WTC11 (cell line): ENCODE measurements at regions not wholly inside any gene's neighbourhood (a gene's known extent, or its start where the extent isn't known, plus 50 kb on each side); places are given as distances from the start of the nearest gene placed in this dataset.

Experiments
- ATAC-seq: fragments of 200-7000 bp; cut with Tn5 transposase; 2 replicates; pipeline ENCODE4 v1.10.0; 2021; ENCODE audit warnings: mild to moderate bottlenecking, moderate library complexity
- CTCF ChIA-PET: fragments of 300-600 bp; sonication (Branson Sonifier 250); formaldehyde crosslinking; loops from one replicate; lab custom pipeline; 2021; ENCODE audit warnings: antibody characterized with exemption; lab: Charles Lee
- POLR2A ChIA-PET: fragments of 350-600 bp; sonication (Branson Sonifier 250); formaldehyde crosslinking; loops from one replicate; lab custom pipeline; 2021; ENCODE audit warnings: antibody characterized with exemption; lab: Charles Lee
- DNase-seq: peaks from one replicate; pipeline ENCODE4 v3.0.0; 2021; ENCODE audit warnings: low spot score
- H3K27ac Mint-ChIP-seq: 2 replicates; pipeline ENCODE4 v1.8.0; 2021; ENCODE audit warnings: mixed read lengths
- H3K27me3 Mint-ChIP-seq: 2 replicates; pipeline ENCODE4 v1.8.0; 2021; ENCODE audit warnings: low read depth, mild to moderate bottlenecking, moderate library complexity, mixed read lengths
- H3K36me3 Mint-ChIP-seq: 2 replicates; pipeline ENCODE4 v1.8.0; 2021; ENCODE audit warnings: mixed read lengths
- H3K4me1 Mint-ChIP-seq: 2 replicates; pipeline ENCODE4 v1.8.0; 2022; ENCODE audit warnings: mixed read lengths
- H3K4me3 Mint-ChIP-seq: 2 replicates; pipeline ENCODE4 v1.8.0; 2021; ENCODE audit warnings: mild to moderate bottlenecking, moderate library complexity, mixed read lengths
- H3K9me3 Mint-ChIP-seq: 2 replicates; pipeline ENCODE4 v1.8.0; 2021; ENCODE audit warnings: mixed read lengths
- FOXJ3 ChIP-seq: sonication (generic); formaldehyde crosslinking; IDR thresholded peaks from 2 replicates; pipeline ENCODE4 v1.9.0; 2021; ENCODE audit warnings: missing genetic modification reagents, mild to moderate bottlenecking, borderline replicate concordance
- FOXK1 ChIP-seq: sonication (generic); formaldehyde crosslinking; IDR thresholded peaks from 2 replicates; pipeline ENCODE4 v1.8.0; 2022; ENCODE audit warnings: mild to moderate bottlenecking, moderate library complexity, missing genetic modification reagents
- GABPB1 ChIP-seq: sonication (generic); formaldehyde crosslinking; IDR thresholded peaks from 2 replicates; pipeline ENCODE4 v1.8.1; 2023; ENCODE audit warnings: mild to moderate bottlenecking, missing genetic modification reagents
- GTF2I ChIP-seq: fragments of 250-450 bp; sonication (Bioruptor Pico); conservative IDR thresholded peaks from 2 replicates; pipeline ENCODE4 v1.4.0; 2021; ENCODE audit warnings: mild to moderate bottlenecking
- IRF2 ChIP-seq: sonication (generic); formaldehyde crosslinking; IDR thresholded peaks from 2 replicates; pipeline ENCODE4 v1.8.0; 2022; ENCODE audit warnings: low read depth, missing genetic modification reagents, borderline replicate concordance
- JAZF1 ChIP-seq: fragments of 250-450 bp; sonication (Bioruptor Pico); IDR thresholded peaks from 2 replicates; pipeline ENCODE4 v1.9.0; 2021; ENCODE audit warnings: moderate library complexity, mild to moderate bottlenecking, inconsistent platforms
- NR3C1 ChIP-seq: sonication (generic); formaldehyde crosslinking; conservative IDR thresholded peaks from 2 replicates; pipeline ENCODE4 v1.8.1; 2023; ENCODE audit warnings: low read depth, mild to moderate bottlenecking, missing genetic modification reagents
- RELA ChIP-seq: sonication (generic); formaldehyde crosslinking; IDR thresholded peaks from 2 replicates; pipeline ENCODE4 v1.8.1; 2022; ENCODE audit warnings: missing genetic modification reagents, mild to moderate bottlenecking, borderline replicate concordance
- SMAD4 ChIP-seq: sonication (generic); formaldehyde crosslinking; IDR thresholded peaks from 2 replicates; pipeline ENCODE4 v1.8.0; 2022; ENCODE audit warnings: mild to moderate bottlenecking, missing genetic modification reagents
- TCF7 ChIP-seq: sonication (generic); formaldehyde crosslinking; IDR thresholded peaks from 2 replicates; pipeline ENCODE4 v1.8.0; 2022; ENCODE audit warnings: mild to moderate bottlenecking, low read depth, missing genetic modification reagents, moderate library complexity
- TEAD4 ChIP-seq: sonication (generic); formaldehyde crosslinking; IDR thresholded peaks from 2 replicates; pipeline ENCODE4 v1.8.0; 2022; ENCODE audit warnings: mild to moderate bottlenecking, missing genetic modification reagents
- TP53 ChIP-seq: sonication (generic); formaldehyde crosslinking; IDR thresholded peaks from 2 replicates; pipeline ENCODE4 v1.8.1; 2023; ENCODE audit warnings: mild to moderate bottlenecking, missing genetic modification reagents
- ZBTB21 ChIP-seq: sonication (generic); formaldehyde crosslinking; IDR thresholded peaks from 2 replicates; pipeline ENCODE4 v1.8.1; 2023; ENCODE audit warnings: mild to moderate bottlenecking, missing genetic modification reagents, borderline replicate concordance
- ZNF671 ChIP-seq: fragments of 250-450 bp; sonication (Bioruptor Pico); IDR thresholded peaks from 2 replicates; pipeline ENCODE4 v1.8.0; 2021; ENCODE audit warnings: mild to moderate bottlenecking
- TF ChIP-seq, protein P1 (sequence below): fragments of 250-450 bp; sonication (Bioruptor Pico); IDR thresholded peaks from 2 replicates; pipeline ENCODE4 v2.1.2; 2022; ENCODE audit warnings: mild to moderate bottlenecking, moderate library complexity
- TF ChIP-seq, protein P2 (sequence below): fragments of 200-600 bp; IDR thresholded peaks from 2 replicates; pipeline ENCODE4 v1.8.0; 2022; ENCODE audit warnings: antibody characterized with exemption
- TF ChIP-seq, protein P3 (sequence below): sonication (generic); formaldehyde crosslinking; IDR thresholded peaks from 2 replicates; pipeline ENCODE4 v1.8.1; 2022; ENCODE audit warnings: low read depth, mild to moderate bottlenecking, moderate library complexity, missing genetic modification reagents, borderline replicate concordance
- TF ChIP-seq, protein P4 (sequence below): sonication (generic); formaldehyde crosslinking; IDR thresholded peaks from 2 replicates; pipeline ENCODE4 v1.8.0; 2022; ENCODE audit warnings: mild to moderate bottlenecking, missing genetic modification reagents
- TF ChIP-seq, protein P5 (sequence below): sonication (generic); formaldehyde crosslinking; IDR thresholded peaks from 2 replicates; pipeline ENCODE4 v1.8.0; 2023; ENCODE audit warnings: missing genetic modification reagents, mild to moderate bottlenecking, borderline replicate concordance
- TF ChIP-seq, protein P6 (sequence below): sonication (generic); formaldehyde crosslinking; conservative IDR thresholded peaks from 2 replicates; pipeline ENCODE4 v1.8.1; 2022; ENCODE audit warnings: mild to moderate bottlenecking, missing genetic modification reagents
- TF ChIP-seq, protein P7 (sequence below): sonication (generic); formaldehyde crosslinking; IDR thresholded peaks from 2 replicates; pipeline ENCODE4 v1.8.1; 2022; ENCODE audit warnings: mild to moderate bottlenecking, missing genetic modification reagents, moderate library complexity, borderline replicate concordance

DNA sequence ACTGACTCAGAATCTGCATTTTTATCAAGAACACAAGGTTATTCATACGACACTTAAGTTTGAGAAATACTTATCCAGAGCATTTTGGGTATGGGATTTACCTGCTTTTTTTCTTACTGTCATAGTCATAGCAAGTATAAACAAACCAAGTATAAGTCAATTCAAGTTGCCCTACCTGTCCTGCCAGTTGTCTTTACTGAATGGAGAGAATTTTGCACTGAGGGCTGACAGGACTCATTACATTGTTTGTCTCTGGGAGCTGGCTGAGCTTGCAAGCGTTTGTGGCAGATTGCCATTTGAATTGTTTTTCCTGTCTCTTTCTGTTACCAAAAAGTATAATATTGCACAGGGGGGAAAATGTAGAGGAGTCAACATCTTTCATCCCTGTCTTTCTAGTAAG, 278.9 kb upstream of the MAGEC2 start (continued):
- TF ChIP-seq, protein P1, sequence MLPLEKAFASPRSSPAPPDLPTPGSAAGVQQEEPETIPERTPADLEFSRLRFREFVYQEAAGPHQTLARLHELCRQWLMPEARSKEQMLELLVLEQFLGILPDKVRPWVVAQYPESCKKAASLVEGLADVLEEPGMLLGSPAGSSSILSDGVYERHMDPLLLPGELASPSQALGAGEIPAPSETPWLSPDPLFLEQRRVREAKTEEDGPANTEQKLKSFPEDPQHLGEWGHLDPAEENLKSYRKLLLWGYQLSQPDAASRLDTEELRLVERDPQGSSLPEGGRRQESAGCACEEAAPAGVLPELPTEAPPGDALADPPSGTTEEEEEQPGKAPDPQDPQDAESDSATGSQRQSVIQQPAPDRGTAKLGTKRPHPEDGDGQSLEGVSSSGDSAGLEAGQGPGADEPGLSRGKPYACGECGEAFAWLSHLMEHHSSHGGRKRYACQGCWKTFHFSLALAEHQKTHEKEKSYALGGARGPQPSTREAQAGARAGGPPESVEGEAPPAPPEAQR (CRISPR knock-in tag), result no peak
- TF ChIP-seq JAZF1 (no peak), FOXK1 (CRISPR knock-in tag) (no peak), GTF2I (CRISPR knock-in tag) (no peak)
- TF ChIP-seq, protein P2, sequence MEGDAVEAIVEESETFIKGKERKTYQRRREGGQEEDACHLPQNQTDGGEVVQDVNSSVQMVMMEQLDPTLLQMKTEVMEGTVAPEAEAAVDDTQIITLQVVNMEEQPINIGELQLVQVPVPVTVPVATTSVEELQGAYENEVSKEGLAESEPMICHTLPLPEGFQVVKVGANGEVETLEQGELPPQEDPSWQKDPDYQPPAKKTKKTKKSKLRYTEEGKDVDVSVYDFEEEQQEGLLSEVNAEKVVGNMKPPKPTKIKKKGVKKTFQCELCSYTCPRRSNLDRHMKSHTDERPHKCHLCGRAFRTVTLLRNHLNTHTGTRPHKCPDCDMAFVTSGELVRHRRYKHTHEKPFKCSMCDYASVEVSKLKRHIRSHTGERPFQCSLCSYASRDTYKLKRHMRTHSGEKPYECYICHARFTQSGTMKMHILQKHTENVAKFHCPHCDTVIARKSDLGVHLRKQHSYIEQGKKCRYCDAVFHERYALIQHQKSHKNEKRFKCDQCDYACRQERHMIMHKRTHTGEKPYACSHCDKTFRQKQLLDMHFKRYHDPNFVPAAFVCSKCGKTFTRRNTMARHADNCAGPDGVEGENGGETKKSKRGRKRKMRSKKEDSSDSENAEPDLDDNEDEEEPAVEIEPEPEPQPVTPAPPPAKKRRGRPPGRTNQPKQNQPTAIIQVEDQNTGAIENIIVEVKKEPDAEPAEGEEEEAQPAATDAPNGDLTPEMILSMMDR, result no peak
- TF ChIP-seq, protein P3, sequence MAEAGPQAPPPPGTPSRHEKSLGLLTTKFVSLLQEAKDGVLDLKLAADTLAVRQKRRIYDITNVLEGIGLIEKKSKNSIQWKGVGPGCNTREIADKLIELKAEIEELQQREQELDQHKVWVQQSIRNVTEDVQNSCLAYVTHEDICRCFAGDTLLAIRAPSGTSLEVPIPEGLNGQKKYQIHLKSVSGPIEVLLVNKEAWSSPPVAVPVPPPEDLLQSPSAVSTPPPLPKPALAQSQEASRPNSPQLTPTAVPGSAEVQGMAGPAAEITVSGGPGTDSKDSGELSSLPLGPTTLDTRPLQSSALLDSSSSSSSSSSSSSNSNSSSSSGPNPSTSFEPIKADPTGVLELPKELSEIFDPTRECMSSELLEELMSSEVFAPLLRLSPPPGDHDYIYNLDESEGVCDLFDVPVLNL, result no peak
- TF ChIP-seq, protein P4, sequence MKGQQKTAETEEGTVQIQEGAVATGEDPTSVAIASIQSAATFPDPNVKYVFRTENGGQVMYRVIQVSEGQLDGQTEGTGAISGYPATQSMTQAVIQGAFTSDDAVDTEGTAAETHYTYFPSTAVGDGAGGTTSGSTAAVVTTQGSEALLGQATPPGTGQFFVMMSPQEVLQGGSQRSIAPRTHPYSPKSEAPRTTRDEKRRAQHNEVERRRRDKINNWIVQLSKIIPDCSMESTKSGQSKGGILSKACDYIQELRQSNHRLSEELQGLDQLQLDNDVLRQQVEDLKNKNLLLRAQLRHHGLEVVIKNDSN (CRISPR knock-in tag), result no peak
- TF ChIP-seq, protein P5, sequence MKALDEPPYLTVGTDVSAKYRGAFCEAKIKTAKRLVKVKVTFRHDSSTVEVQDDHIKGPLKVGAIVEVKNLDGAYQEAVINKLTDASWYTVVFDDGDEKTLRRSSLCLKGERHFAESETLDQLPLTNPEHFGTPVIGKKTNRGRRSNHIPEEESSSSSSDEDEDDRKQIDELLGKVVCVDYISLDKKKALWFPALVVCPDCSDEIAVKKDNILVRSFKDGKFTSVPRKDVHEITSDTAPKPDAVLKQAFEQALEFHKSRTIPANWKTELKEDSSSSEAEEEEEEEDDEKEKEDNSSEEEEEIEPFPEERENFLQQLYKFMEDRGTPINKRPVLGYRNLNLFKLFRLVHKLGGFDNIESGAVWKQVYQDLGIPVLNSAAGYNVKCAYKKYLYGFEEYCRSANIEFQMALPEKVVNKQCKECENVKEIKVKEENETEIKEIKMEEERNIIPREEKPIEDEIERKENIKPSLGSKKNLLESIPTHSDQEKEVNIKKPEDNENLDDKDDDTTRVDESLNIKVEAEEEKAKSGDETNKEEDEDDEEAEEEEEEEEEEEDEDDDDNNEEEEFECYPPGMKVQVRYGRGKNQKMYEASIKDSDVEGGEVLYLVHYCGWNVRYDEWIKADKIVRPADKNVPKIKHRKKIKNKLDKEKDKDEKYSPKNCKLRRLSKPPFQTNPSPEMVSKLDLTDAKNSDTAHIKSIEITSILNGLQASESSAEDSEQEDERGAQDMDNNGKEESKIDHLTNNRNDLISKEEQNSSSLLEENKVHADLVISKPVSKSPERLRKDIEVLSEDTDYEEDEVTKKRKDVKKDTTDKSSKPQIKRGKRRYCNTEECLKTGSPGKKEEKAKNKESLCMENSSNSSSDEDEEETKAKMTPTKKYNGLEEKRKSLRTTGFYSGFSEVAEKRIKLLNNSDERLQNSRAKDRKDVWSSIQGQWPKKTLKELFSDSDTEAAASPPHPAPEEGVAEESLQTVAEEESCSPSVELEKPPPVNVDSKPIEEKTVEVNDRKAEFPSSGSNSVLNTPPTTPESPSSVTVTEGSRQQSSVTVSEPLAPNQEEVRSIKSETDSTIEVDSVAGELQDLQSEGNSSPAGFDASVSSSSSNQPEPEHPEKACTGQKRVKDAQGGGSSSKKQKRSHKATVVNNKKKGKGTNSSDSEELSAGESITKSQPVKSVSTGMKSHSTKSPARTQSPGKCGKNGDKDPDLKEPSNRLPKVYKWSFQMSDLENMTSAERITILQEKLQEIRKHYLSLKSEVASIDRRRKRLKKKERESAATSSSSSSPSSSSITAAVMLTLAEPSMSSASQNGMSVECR (CRISPR knock-in tag), result no peak

DNA sequence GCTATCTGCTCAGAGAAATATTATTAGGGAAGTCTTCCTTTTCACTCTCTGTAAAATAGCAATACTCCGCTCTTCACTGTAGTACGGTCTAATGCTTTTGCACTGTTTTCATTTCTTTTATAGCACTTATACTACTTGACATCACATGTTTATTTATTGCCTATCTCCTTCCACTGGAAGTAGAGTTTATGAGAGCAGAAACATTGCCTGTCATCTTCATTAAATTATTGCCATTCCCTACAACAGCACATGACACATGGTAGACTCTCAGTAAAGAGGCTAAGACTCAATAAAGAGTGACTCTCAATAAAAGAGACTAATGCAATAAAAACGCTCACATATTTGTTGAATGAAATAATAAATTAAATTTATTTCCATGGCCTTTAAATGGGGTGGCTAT, 241.3 kb upstream of the MAGEC2 start:
- DNase-seq (no peak), ATAC-seq (no peak)
- H3K4me3 Mint-ChIP-seq, result no peak overlapping the region
- H3K27ac Mint-ChIP-seq, result no peak overlapping the region
- peaks cover 14% of the 10 kb centered on the region for H3K9me3 Mint-ChIP-seq
- no peaks in the 10 kb centered on the region for H3K27me3 Mint-ChIP-seq
- POLR2A ChIA-PET, result no interaction called here
- peaks cover 3% of the 10 kb centered on the region; the same call in 1 of the 2 replicates for H3K36me3 Mint-ChIP-seq
- no peaks in the 10 kb centered on the region for H3K4me1 Mint-ChIP-seq
- CTCF ChIA-PET, result no interaction called here
- no peak for TF ChIP-seq RELA (CRISPR knock-in tag)
- TF ChIP-seq TEAD4, result no peak
- TF ChIP-seq FOXJ3 (CRISPR knock-in tag), result no peak
- TF ChIP-seq SMAD4, result no peak
- TF ChIP-seq, protein P6, sequence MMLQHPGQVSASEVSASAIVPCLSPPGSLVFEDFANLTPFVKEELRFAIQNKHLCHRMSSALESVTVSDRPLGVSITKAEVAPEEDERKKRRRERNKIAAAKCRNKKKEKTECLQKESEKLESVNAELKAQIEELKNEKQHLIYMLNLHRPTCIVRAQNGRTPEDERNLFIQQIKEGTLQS (CRISPR knock-in tag), result no peak
- no peak for TF ChIP-seq IRF2
- TF ChIP-seq NR3C1 (CRISPR knock-in tag), result no peak
- TF ChIP-seq TP53 (CRISPR knock-in tag), result no peak
- TF ChIP-seq TCF7 (CRISPR knock-in tag), result no peak
- no peak for TF ChIP-seq ZBTB21 (CRISPR knock-in tag)
- TF ChIP-seq, protein P7, sequence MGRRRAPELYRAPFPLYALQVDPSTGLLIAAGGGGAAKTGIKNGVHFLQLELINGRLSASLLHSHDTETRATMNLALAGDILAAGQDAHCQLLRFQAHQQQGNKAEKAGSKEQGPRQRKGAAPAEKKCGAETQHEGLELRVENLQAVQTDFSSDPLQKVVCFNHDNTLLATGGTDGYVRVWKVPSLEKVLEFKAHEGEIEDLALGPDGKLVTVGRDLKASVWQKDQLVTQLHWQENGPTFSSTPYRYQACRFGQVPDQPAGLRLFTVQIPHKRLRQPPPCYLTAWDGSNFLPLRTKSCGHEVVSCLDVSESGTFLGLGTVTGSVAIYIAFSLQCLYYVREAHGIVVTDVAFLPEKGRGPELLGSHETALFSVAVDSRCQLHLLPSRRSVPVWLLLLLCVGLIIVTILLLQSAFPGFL (CRISPR knock-in tag), result no peak
- TF ChIP-seq, protein P2, result no peak
- TF ChIP-seq GABPB1 (CRISPR knock-in tag), result no peak
- no peak for TF ChIP-seq ZNF671
